HG03342 (cell line): ENCODE measurements at regions not wholly inside any gene's neighbourhood (a gene's known extent, or its start where the extent isn't known, plus 50 kb on each side); places are given as distances from the start of the nearest gene placed in this dataset.
"Not testable (repeated sequence)": the region's sequence is repeated elsewhere in the genome, so short reads cannot be mapped to it uniquely, and the experiment has no call there.

Experiments
- ATAC-seq: cut with Tn5 transposase; IDR thresholded peaks from one replicate; pipeline ENCODE4 v1.9.1; 2021; ENCODE audit warnings: mild to moderate bottlenecking, moderate library complexity; ENCODE audit not compliant: unreplicated experiment

- no peak for ATAC-seq
These were observed 309.6 kb upstream of the ATXN7L3B start for GRCh38 chr12:74227846-74228545.

GRCh38 chr12:74229671-74230070 lies 308.0 kb upstream of the ATXN7L3B start:
- ATAC-seq, result no peak

- ATAC-seq, result no peak
These were observed 302.3 kb upstream of the ATXN7L3B start for GRCh38 chr12:74235342-74235741.

GRCh38 chr12:74241341-74241740 lies 296.3 kb upstream of the ATXN7L3B start:
- no peak for ATAC-seq

GRCh38 chr12:74242088-74242487 lies 295.5 kb upstream of the ATXN7L3B start:
- ATAC-seq, result no peak

GRCh38 chr12:74245458-74245857 lies 292.2 kb upstream of the ATXN7L3B start:
- no peak for ATAC-seq

GRCh38 chr12:74250891-74251290 lies 286.7 kb upstream of the ATXN7L3B start:
- no peak for ATAC-seq

- not testable (repeated sequence) for ATAC-seq
These were observed 283.8 kb upstream of the ATXN7L3B start for GRCh38 chr12:74253826-74254225.

- no peak for ATAC-seq
These were observed 282.9 kb upstream of the ATXN7L3B start for GRCh38 chr12:74254784-74255183.

- ATAC-seq, result no peak
These were observed 278.4 kb upstream of the ATXN7L3B start for GRCh38 chr12:74259199-74259598.

GRCh38 chr12:74264692-74265091 lies 272.9 kb upstream of the ATXN7L3B start:
- ATAC-seq, result no peak

GRCh38 chr12:74269355-74269754 lies 268.3 kb upstream of the ATXN7L3B start:
- not testable (repeated sequence) for ATAC-seq

GRCh38 chr12:74280156-74280655 lies 257.4 kb upstream of the ATXN7L3B start:
- ATAC-seq, result no peak

- ATAC-seq, result not testable (repeated sequence)
These were observed 256.0 kb upstream of the ATXN7L3B start for GRCh38 chr12:74281401-74282180.

- no peak for ATAC-seq
These were observed 254.0 kb upstream of the ATXN7L3B start for GRCh38 chr12:74283646-74284045.

- no peak for ATAC-seq
These were observed 251.9 kb upstream of the ATXN7L3B start for GRCh38 chr12:74285773-74286172.

GRCh38 chr12:74286254-74286653 lies 251.4 kb upstream of the ATXN7L3B start:
- ATAC-seq, result no peak

GRCh38 chr12:74292351-74293194 lies 245.1 kb upstream of the ATXN7L3B start:
- ATAC-seq, result no peak

GRCh38 chr12:74293689-74294131 lies 243.9 kb upstream of the ATXN7L3B start:
- ATAC-seq, result no peak

GRCh38 chr12:74317078-74317601 lies 220.5 kb upstream of the ATXN7L3B start:
- no peak for ATAC-seq

GRCh38 chr12:74317741-74318140 lies 219.9 kb upstream of the ATXN7L3B start:
- ATAC-seq, result no peak
